Stimulated activated CD8-positive, alpha-beta memory T cell treated with anti-CD3 and anti-CD28 coated beads, Interleukin-7, amount 100 ng/mL, for 48 hours (primary cell): ENCODE measurements at regions not wholly inside any gene's neighbourhood (a gene's known extent, or its start where the extent isn't known, plus 50 kb on each side); places are given as distances from the start of the nearest gene placed in this dataset.

Source experiments
- DNase-seq, 2 donors: peaks; one replicate each; pipeline ENCODE4 v3.0.0-alpha.2; 2020; ENCODE audit warnings: low read depth in 1 of 2; ENCODE audit errors: extremely low read depth in 1 of 2

GRCh38 chr5:180411948-180412347 is 58.8 kb upstream of the GFPT2 start:
- DNase-seq, result no peak

GRCh38 chr5:180414176-180414575 is 61.0 kb upstream of the GFPT2 start:
- no peak for DNase-seq

- no peak for DNase-seq
Measured at GRCh38 chr5:180421672-180422071, 68.5 kb upstream of the GFPT2 start.

- no peak for DNase-seq
Measured at GRCh38 chr5:180423133-180423532, 70.0 kb upstream of the GFPT2 start.

DNA sequence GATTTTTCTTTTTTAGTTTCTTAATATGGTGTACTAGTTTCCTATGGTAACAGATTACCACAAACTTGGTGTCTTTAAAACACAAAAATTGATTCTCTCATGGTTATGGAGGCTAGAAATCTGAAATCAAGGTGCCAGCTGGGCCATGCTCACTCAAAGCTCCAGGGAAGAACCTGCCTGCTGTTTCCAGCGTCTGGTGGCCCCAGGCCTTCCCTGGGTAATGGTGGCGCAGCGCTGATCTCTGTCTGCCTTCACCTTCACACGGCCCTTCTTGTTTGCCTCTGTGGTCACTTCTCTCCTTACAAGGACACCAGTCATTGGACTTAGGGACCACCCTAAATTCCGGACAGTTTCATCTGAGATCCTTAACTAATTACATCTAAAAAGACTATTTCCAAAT is 70.5 kb upstream of the GFPT2 start:
- DNase-seq, result no peak

GRCh38 chr5:180424094-180424493 is 70.1 kb upstream of the CNOT6 start:
- no peak for DNase-seq

DNA sequence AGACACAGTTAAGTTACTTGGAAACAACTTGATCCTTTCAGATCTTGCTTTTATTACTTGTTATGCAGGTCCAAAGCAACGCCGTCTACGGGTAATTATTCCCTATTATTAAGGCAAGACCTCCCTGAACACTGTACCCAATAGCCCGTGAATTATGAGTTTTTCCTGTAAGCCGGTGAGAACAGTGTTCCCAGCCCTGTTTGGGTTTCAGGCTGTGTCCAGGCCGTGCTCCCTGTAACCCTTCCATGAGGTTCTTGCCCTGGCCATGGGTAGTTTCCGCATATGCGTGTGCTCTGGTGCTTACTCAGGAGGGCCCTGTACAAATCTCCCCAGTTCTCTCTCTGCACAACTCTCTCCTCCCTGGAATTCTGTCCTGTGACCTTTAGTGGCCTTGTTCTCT is 65.6 kb upstream of the CNOT6 start:
- no peak for DNase-seq

DNA sequence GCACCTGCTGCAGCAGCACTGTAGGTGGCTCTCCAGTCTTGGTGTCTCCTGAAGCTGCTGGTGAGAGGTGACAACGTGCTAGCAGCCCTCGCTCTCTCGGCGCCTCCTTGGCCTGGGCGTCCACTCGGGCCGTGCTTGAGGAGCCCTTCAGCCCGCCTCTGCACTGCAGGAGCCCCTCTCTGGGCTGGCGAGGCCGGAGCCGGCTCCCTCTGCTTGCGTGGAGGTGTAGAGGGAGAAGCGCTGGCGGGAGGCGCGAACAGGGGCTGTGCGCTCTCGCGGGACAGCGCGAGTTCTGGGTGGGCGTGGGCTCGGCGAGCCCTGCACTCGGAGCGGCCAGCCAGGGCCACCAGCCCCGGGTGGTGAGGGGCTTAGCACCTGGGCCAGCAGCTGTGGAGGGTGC is 62.2 kb upstream of the CNOT6 start:
- DNase-seq, result no peak

DNA sequence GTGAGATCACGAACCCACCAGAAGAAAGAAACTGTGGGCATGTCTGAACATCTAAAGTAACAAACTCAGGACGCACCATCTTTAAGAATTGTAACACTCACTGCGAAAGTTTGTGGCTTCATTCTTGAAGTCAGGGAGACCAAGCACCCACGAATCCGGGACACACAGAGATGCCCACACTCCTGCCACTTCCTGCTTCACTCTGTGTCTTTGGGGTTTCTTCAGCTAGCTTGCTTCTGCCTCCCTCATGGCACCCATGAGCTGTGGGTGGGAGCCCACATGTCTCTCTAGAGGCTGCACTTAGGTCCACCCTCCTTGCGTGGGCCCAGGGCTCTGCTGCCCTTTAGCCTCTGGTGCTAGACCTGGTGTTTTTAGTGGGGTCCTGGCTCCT is 61.2 kb upstream of the CNOT6 start:
- DNase-seq, result peak in 1 of 2 donors; percentile 2

- no peak for DNase-seq
Measured at GRCh38 chr5:180435594-180435993, 58.6 kb upstream of the CNOT6 start.

GRCh38 chr5:180436275-180436674 is 57.9 kb upstream of the CNOT6 start:
- DNase-seq, result no peak

DNA sequence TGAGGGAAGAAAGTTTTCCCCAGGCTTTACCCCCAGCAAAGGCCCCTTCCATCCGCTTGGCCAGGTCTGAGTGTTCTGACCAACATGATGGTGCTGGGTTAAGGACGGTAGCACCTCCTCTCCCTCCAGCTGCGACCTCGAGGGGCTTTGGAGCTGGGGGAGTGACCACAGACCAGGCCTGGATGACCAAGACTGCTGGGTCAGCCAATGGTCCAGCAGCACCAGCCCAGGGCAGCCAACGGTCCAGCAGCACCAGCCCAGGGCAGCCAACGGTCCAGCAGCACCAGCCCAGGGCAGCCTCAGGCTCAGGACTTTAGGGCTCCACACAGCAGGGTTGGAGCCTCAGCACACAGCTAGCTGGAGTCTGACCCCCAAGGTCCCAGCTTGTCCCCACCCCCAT is 57.2 kb upstream of the CNOT6 start:
- DNase-seq, result no peak

DNA sequence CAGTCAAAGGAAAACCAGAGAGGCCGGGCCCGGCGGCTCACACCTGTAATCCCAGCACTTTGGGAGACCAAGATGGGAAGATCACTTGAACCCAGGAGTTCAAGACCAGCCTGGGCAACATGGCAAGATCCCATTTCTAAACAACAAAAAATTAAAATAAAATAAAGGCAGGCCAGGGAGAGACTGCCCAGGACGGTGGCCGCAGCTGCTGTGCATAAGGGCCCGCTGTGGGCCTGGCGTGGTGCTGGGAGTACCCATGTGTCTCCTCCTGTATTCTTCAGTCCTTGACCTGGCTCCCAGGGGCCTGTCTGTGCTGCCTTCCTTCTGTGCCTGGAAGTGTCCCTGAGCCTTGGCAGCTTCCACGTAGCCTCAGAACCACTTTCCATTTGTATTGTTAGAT is 56.8 kb upstream of the CNOT6 start:
- DNase-seq, result no peak

GRCh38 chr5:180438785-180439780 is 55.1 kb upstream of the CNOT6 start:
- no peak for DNase-seq

GRCh38 chr5:180439911-180440769 is 54.0 kb upstream of the CNOT6 start:
- no peak for DNase-seq

DNA sequence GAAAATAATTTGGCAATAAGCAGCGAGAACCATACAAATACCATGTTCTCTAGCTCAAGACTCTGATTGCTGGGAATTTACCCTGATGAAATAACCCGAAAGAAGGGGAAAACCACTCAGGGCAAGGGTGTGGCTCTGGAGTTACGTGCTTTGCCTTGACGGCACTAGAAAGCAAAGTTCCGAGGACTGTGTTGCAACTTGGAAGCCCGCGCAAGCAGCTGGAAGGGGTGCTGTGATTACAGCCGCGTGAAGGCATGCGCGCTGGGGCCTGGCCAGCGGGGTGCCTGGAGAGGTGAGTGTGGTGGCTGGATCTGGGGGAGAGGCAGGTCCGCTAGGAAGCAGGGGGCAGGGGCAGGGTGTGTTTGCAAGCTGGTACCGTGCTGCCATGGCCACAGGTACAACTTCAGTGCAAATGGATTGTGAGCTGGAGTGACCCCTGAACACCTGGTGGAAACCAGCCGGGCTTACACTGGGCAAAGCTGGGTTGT is 52.6 kb upstream of the CNOT6 start:
- no peak for DNase-seq
